Esophagus muscularis mucosa (tissue), 4 donors: ENCODE measurements at regions not wholly inside any gene's neighbourhood (a gene's known extent, or its start where the extent isn't known, plus 50 kb on each side); places are given as distances from the start of the nearest gene placed in this dataset.

Experiments used
- DNase-seq: peaks from one replicate; pipeline ENCODE4 v3.0.0-alpha.2; 2017; ENCODE audit errors: extremely low spot score
- H3K27ac ChIP-seq, 4 donors: fragments of 200-600 bp; sonication (generic); replicated peaks in 1 of 4; 1 replicate in 3 of 4; 2 replicates in 1 of 4; pipeline ENCODE4 v1.5.1; 2016 to 2019; ENCODE audit warnings: mild to moderate bottlenecking in 1 of 4
- H3K27me3 ChIP-seq, 4 donors: fragments of 200-600 bp; sonication (generic); one replicate each; pipeline versions ENCODE4 v1.5.1 to v1.6.0; 2016 to 2019
- H3K36me3 ChIP-seq, 4 donors: fragments of 200-600 bp; sonication (generic); one replicate each; pipeline ENCODE4 v1.5.1; 2016 to 2019
- H3K4me1 ChIP-seq, 4 donors: fragments of 200-600 bp; sonication (generic); one replicate each; pipeline ENCODE4 v1.5.1; 2016 to 2019
- H3K4me3 ChIP-seq, 4 donors: fragments of 200-600 bp; sonication (generic); 1 replicate in 2 of 4; 2 replicates in 2 of 4; pipeline ENCODE4 v1.5.1; 2016 to 2019; ENCODE audit warnings: mild to moderate bottlenecking in 4 of 4, moderate library complexity in 1 of 4
- H3K9me3 ChIP-seq, 4 donors: fragments of 200-600 bp; sonication (generic); 1 replicate in 3 of 4; 2 replicates in 1 of 4; pipeline ENCODE4 v1.5.1; 2016 to 2019
- EP300 ChIP-seq: sonication (generic); formaldehyde crosslinking; IDR thresholded peaks from one replicate; pipeline ENCODE4 v1.6.1; 2017; ENCODE audit warnings: antibody characterized with exemption
- POLR2A ChIP-seq: fragments of 450-650 bp; IDR thresholded peaks from one replicate; pipeline ENCODE4 v1.6.1; 2017; ENCODE audit warnings: antibody characterized with exemption, moderate library complexity, mild to moderate bottlenecking, low read depth
- POLR2AphosphoS5 ChIP-seq, 2 donors: sonication (generic); formaldehyde crosslinking; IDR thresholded peaks; one replicate each; pipeline ENCODE4 v1.6.1; 2017; ENCODE audit warnings: antibody characterized with exemption in 2 of 2
- whole genome bisulfite sequencing: methylation state at CpG from one replicate; pipeline ENCODE4 v1.1.5; 2018; 5-methylcytosine and 5-hydroxymethylcytosine counted together
- intact Hi-C: fragments of 100-400 bp; cut with DNase I; formaldehyde crosslinking; loops from one replicate; pipeline ENCODE4 v1.15.1; 2023
- TF ChIP-seq, protein P1 (sequence below), 3 experiments: fragments of 200-600 bp in 2 of 3; fragments of 450-650 bp in 1 of 3; sonication (generic) in 2 of 3; IDR thresholded peaks; one replicate each; pipeline ENCODE4 v1.5.1; 2017 to 2019; ENCODE audit warnings: antibody characterized with exemption in 3 of 3, mild to moderate bottlenecking in 2 of 3, moderate library complexity in 1 of 3

DNA sequence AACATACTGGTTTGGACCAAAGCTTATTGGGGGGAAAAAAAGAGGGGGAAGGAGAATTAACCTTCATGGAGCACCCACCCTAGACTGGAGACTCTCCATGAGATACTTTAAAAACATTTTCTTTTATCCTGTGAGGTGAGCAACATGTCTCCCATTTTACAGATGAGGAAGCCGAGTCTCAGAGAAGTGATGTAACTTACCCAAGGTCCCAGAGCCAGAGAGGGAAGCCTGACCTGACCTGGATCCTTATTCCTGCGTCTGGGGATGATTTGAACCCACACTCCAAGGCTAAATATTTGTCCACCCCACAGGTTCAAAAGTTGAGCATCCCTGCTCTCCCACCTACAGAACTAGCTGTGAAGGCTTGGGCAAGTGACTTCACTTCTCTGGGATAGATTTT, 137.9 kb upstream of the JUN start:
- intact Hi-C loops = no loop called here
- Histone ChIP-seq H3K4me3 (no peak overlapping the region), H3K27ac (peak overlapping the region in 3 of 4 donors; percentile 53 to 72 (median 53)), H3K4me1 (peaks cover 10 to 18% (median 11%) of the 10 kb centered on the region in 4 donors), H3K27me3 (no peaks in the 10 kb centered on the region), H3K36me3 (no peaks in the 10 kb centered on the region), H3K9me3 (no peaks in the 10 kb centered on the region)
- TF ChIP-seq, protein P1, sequence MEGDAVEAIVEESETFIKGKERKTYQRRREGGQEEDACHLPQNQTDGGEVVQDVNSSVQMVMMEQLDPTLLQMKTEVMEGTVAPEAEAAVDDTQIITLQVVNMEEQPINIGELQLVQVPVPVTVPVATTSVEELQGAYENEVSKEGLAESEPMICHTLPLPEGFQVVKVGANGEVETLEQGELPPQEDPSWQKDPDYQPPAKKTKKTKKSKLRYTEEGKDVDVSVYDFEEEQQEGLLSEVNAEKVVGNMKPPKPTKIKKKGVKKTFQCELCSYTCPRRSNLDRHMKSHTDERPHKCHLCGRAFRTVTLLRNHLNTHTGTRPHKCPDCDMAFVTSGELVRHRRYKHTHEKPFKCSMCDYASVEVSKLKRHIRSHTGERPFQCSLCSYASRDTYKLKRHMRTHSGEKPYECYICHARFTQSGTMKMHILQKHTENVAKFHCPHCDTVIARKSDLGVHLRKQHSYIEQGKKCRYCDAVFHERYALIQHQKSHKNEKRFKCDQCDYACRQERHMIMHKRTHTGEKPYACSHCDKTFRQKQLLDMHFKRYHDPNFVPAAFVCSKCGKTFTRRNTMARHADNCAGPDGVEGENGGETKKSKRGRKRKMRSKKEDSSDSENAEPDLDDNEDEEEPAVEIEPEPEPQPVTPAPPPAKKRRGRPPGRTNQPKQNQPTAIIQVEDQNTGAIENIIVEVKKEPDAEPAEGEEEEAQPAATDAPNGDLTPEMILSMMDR (IDR thresholded peaks at IDR 0.05) = no peak
- no peak for TF ChIP-seq EP300
- TF ChIP-seq POLR2AphosphoS5 (IDR thresholded peaks at IDR 0.05) = no peak
- TF ChIP-seq POLR2A = no peak
- 89% methylated on average over 2 of the region's 2 CpGs for WGBS
- peak; percentile 42 for DNase-seq

GRCh38 chr1:58922302-58923089, 138.6 kb upstream of the JUN start:
- TF ChIP-seq EP300 (no peak), POLR2AphosphoS5 (IDR thresholded peaks at IDR 0.05) (peak; percentile 52 to 93)
- TF ChIP-seq, protein P1 (IDR thresholded peaks at IDR 0.05) = no peak
- peak overlapping the region; percentile 8 to 72 (median 53) for H3K27ac ChIP-seq
- no peak overlapping the region for H3K4me3 ChIP-seq
- WGBS = 22% methylated on average over 13 of the region's 13 CpGs
- no peaks in the 10 kb centered on the region for H3K27me3 ChIP-seq
- no peaks in the 10 kb centered on the region for H3K36me3 ChIP-seq
- DNase-seq = peak; percentile 92
- H3K9me3 ChIP-seq = no peaks in the 10 kb centered on the region
- H3K4me1 ChIP-seq = peaks cover 10 to 25% (median 11%) of the 10 kb centered on the region in 4 donors
- intact Hi-C loops = no loop called here

- peak; percentile 68 for DNase-seq
- TF ChIP-seq, protein P1 (IDR thresholded peaks at IDR 0.05) = no peak
- TF ChIP-seq POLR2AphosphoS5 (IDR thresholded peaks at IDR 0.05) (no peak), EP300 (no peak), POLR2A (no peak)
- no peaks in the 10 kb centered on the region for H3K27me3 ChIP-seq
- no peaks in the 10 kb centered on the region for H3K9me3 ChIP-seq
- peak overlapping the region in 2 of 4 donors; percentile 53 to 72 for H3K27ac ChIP-seq
- intact Hi-C loops = no loop called here
- H3K4me3 ChIP-seq = no peak overlapping the region
- H3K4me1 ChIP-seq = peaks cover 10 to 26% (median 11%) of the 10 kb centered on the region in 4 donors
- 97% methylated on average over 3 of the region's 3 CpGs for WGBS
- H3K36me3 ChIP-seq = no peaks in the 10 kb centered on the region
These were observed 139.2 kb upstream of the JUN start for GRCh38 chr1:58923090-58923470.

DNA sequence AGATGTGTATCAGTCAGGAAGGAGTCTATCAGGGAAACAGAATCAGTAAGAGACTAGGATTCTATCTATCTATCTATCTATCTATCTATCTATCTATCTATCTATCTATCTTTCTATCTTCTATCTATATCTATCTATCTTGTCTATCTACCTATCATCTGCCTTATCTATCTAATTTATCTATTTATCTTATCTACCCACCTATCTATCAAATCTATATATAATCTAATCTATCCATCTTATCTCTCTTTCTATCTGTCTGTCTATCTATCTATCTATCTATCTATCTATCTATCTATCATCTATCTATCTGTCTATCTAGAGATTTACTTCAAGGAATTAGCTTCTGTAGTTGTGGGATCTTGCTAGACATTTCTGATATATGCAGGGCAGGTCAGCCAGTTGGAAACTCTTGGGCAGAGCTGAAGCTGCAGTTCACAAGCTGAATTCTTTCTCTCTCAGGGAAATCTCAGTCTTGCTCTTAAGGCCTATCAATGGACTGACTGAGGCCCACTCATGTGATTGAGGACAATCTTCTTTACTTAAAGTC, 140.2 kb upstream of the JUN start:
- no peaks in the 10 kb centered on the region for H3K36me3 ChIP-seq
- no peak overlapping the region for H3K4me3 ChIP-seq
- no peak for TF ChIP-seq EP300
- no peak for TF ChIP-seq POLR2AphosphoS5 (IDR thresholded peaks at IDR 0.05)
- TF ChIP-seq, protein P1 (IDR thresholded peaks at IDR 0.05) = no peak
- TF ChIP-seq POLR2A = no peak
- H3K4me1 ChIP-seq = peaks cover 10 to 26% (median 11%) of the 10 kb centered on the region in 4 donors
- peak; percentile 26 for DNase-seq
- H3K27me3 ChIP-seq = no peaks in the 10 kb centered on the region
- no peak overlapping the region for H3K27ac ChIP-seq
- intact Hi-C loops = no loop called here
- no peaks in the 10 kb centered on the region for H3K9me3 ChIP-seq
